ENCODE measurements at regions not wholly inside any gene's neighbourhood (a gene's known extent, or its start where the extent isn't known, plus 50 kb on each side); places are given as distances from the start of the nearest gene placed in this dataset.
"Not testable (repeated sequence)": the region's sequence is repeated elsewhere in the genome, so short reads cannot be mapped to it uniquely, and the experiment has no call there.

- H3K4me3 Mint-ChIP-seq: no peak overlapping the region
- H3K27ac Mint-ChIP-seq: no peak overlapping the region
- no peaks in the 10 kb centered on the region for H3K36me3 Mint-ChIP-seq (ENCODE audit: low read depth)
- peaks cover 3% of the 10 kb centered on the region for H3K27me3 Mint-ChIP-seq (ENCODE audit: low read depth)
- DNase-seq (ENCODE audit: low spot score): no peak
- H3K4me1 Mint-ChIP-seq (ENCODE audit: low read depth): no peaks in the 10 kb centered on the region
- H3K9me3 Mint-ChIP-seq: no peaks in the 10 kb centered on the region
Measured at GRCh38 chr5:67844924-67845323, 370.6 kb upstream of the PIK3R1 start.

GRCh38 chr5:67842806-67843205 lies 372.8 kb upstream of the PIK3R1 start:
- no peaks in the 10 kb centered on the region for H3K9me3 Mint-ChIP-seq
- H3K27me3 Mint-ChIP-seq (ENCODE audit: low read depth): peaks cover 3% of the 10 kb centered on the region
- H3K36me3 Mint-ChIP-seq (ENCODE audit: low read depth): no peaks in the 10 kb centered on the region
- DNase-seq (ENCODE audit: low spot score): no peak
- no peak overlapping the region for H3K27ac Mint-ChIP-seq
- no peaks in the 10 kb centered on the region for H3K4me1 Mint-ChIP-seq (ENCODE audit: low read depth)
- H3K4me3 Mint-ChIP-seq: no peak overlapping the region

GRCh38 chr5:67837225-67837624 lies 378.3 kb upstream of the PIK3R1 start:
- H3K27ac Mint-ChIP-seq; H3K9me3 Mint-ChIP-seq; H3K4me1 Mint-ChIP-seq (ENCODE audit: low read depth); H3K4me3 Mint-ChIP-seq; H3K36me3 Mint-ChIP-seq (ENCODE audit: low read depth); DNase-seq (ENCODE audit: low spot score); H3K27me3 Mint-ChIP-seq (ENCODE audit: low read depth): not testable (repeated sequence)

- not testable (repeated sequence) for DNase-seq (ENCODE audit: low spot score); H3K4me3 Mint-ChIP-seq; H3K9me3 Mint-ChIP-seq; H3K36me3 Mint-ChIP-seq (ENCODE audit: low read depth); H3K27me3 Mint-ChIP-seq (ENCODE audit: low read depth); H3K27ac Mint-ChIP-seq; H3K4me1 Mint-ChIP-seq (ENCODE audit: low read depth)
Measured at GRCh38 chr5:67836496-67836895, 379.1 kb upstream of the PIK3R1 start.

GRCh38 chr5:67831048-67831447 lies 384.5 kb upstream of the PIK3R1 start:
- H3K4me1 Mint-ChIP-seq (ENCODE audit: low read depth): no peaks in the 10 kb centered on the region

GRCh38 chr5:67827541-67827940 lies 388.0 kb upstream of the PIK3R1 start:
- no peaks in the 10 kb centered on the region for H3K36me3 Mint-ChIP-seq (ENCODE audit: low read depth)
- DNase-seq (ENCODE audit: low spot score): no peak
- H3K4me3 Mint-ChIP-seq: no peak overlapping the region
- no peaks in the 10 kb centered on the region for H3K27me3 Mint-ChIP-seq (ENCODE audit: low read depth)
- peaks cover 4% of the 10 kb centered on the region for H3K9me3 Mint-ChIP-seq
- H3K4me1 Mint-ChIP-seq (ENCODE audit: low read depth): no peaks in the 10 kb centered on the region
- no peak overlapping the region for H3K27ac Mint-ChIP-seq

More at GRCh38 chr5:67831048-67831447, 384.5 kb upstream of the PIK3R1 start:
- no peak overlapping the region for H3K27ac Mint-ChIP-seq
- H3K9me3 Mint-ChIP-seq: no peaks in the 10 kb centered on the region
- H3K27me3 Mint-ChIP-seq (ENCODE audit: low read depth): no peaks in the 10 kb centered on the region
- H3K4me3 Mint-ChIP-seq: no peak overlapping the region
- H3K36me3 Mint-ChIP-seq (ENCODE audit: low read depth): no peaks in the 10 kb centered on the region
- no peak for DNase-seq (ENCODE audit: low spot score)

- Mint-ChIP-seq H3K36me3 (ENCODE audit: low read depth) (no peaks in the 10 kb centered on the region), H3K27me3 (ENCODE audit: low read depth) (no peaks in the 10 kb centered on the region), H3K4me3 (no peak overlapping the region), H3K9me3 (peaks cover 4% of the 10 kb centered on the region), H3K4me1 (ENCODE audit: low read depth) (no peaks in the 10 kb centered on the region), H3K27ac (no peak overlapping the region)
- no peak for DNase-seq (ENCODE audit: low spot score)
Measured at GRCh38 chr5:67824852-67825251, 390.7 kb upstream of the PIK3R1 start.

- Mint-ChIP-seq H3K9me3 (no peaks in the 10 kb centered on the region), H3K4me1 (ENCODE audit: low read depth) (peaks cover 6% of the 10 kb centered on the region), H3K4me3 (no peak overlapping the region), H3K27ac (no peak overlapping the region), H3K36me3 (ENCODE audit: low read depth) (no peaks in the 10 kb centered on the region), H3K27me3 (ENCODE audit: low read depth) (no peaks in the 10 kb centered on the region)
- DNase-seq (ENCODE audit: low spot score): no peak
Measured at GRCh38 chr5:67817652-67818051, 397.9 kb upstream of the PIK3R1 start.

- no peaks in the 10 kb centered on the region for H3K9me3 Mint-ChIP-seq
- DNase-seq (ENCODE audit: low spot score): no peak
- no peak overlapping the region for H3K27ac Mint-ChIP-seq
- no peaks in the 10 kb centered on the region for H3K36me3 Mint-ChIP-seq (ENCODE audit: low read depth)
- peaks cover 6% of the 10 kb centered on the region for H3K4me1 Mint-ChIP-seq (ENCODE audit: low read depth)
- H3K4me3 Mint-ChIP-seq: no peak overlapping the region
- H3K27me3 Mint-ChIP-seq (ENCODE audit: low read depth): no peaks in the 10 kb centered on the region
Measured at GRCh38 chr5:67816456-67816855, 399.1 kb upstream of the PIK3R1 start.

- H3K4me1 Mint-ChIP-seq (ENCODE audit: low read depth): peaks cover 6% of the 10 kb centered on the region
- no peaks in the 10 kb centered on the region for H3K9me3 Mint-ChIP-seq
- H3K27me3 Mint-ChIP-seq (ENCODE audit: low read depth): no peaks in the 10 kb centered on the region
- H3K27ac Mint-ChIP-seq: no peak overlapping the region
- no peak overlapping the region for H3K4me3 Mint-ChIP-seq
- H3K36me3 Mint-ChIP-seq (ENCODE audit: low read depth): no peaks in the 10 kb centered on the region
- no peak for DNase-seq (ENCODE audit: low spot score)
Measured at GRCh38 chr5:67815455-67816391, 399.8 kb upstream of the PIK3R1 start.

- Mint-ChIP-seq H3K4me3 (no peak overlapping the region), H3K27me3 (ENCODE audit: low read depth) (no peaks in the 10 kb centered on the region), H3K9me3 (no peaks in the 10 kb centered on the region), H3K27ac (no peak overlapping the region), H3K36me3 (ENCODE audit: low read depth) (no peaks in the 10 kb centered on the region), H3K4me1 (ENCODE audit: low read depth) (peaks cover 6% of the 10 kb centered on the region)
- DNase-seq (ENCODE audit: low spot score): no peak
Measured at GRCh38 chr5:67814569-67815311, 400.8 kb upstream of the PIK3R1 start.

GRCh38 chr5:67813877-67814539 lies 401.5 kb upstream of the PIK3R1 start:
- Mint-ChIP-seq H3K27me3 (ENCODE audit: low read depth) (no peaks in the 10 kb centered on the region), H3K9me3 (no peaks in the 10 kb centered on the region), H3K27ac (no peak overlapping the region), H3K4me1 (ENCODE audit: low read depth) (peaks cover 6% of the 10 kb centered on the region), H3K4me3 (no peak overlapping the region), H3K36me3 (ENCODE audit: low read depth) (no peaks in the 10 kb centered on the region)
- DNase-seq (ENCODE audit: low spot score): no peak

GRCh38 chr5:67809589-67809988 lies 406.0 kb upstream of the PIK3R1 start:
- no peak overlapping the region for H3K27ac Mint-ChIP-seq
- H3K27me3 Mint-ChIP-seq (ENCODE audit: low read depth): no peaks in the 10 kb centered on the region
- H3K9me3 Mint-ChIP-seq: no peaks in the 10 kb centered on the region
- peaks cover 3% of the 10 kb centered on the region for H3K4me1 Mint-ChIP-seq (ENCODE audit: low read depth)
- H3K4me3 Mint-ChIP-seq: no peak overlapping the region
- no peak for DNase-seq (ENCODE audit: low spot score)
- H3K36me3 Mint-ChIP-seq (ENCODE audit: low read depth): no peaks in the 10 kb centered on the region

GRCh38 chr5:67808340-67808739 lies 407.2 kb upstream of the PIK3R1 start:
- Mint-ChIP-seq H3K27me3 (ENCODE audit: low read depth) (no peaks in the 10 kb centered on the region), H3K4me1 (ENCODE audit: low read depth) (no peaks in the 10 kb centered on the region), H3K27ac (no peak overlapping the region), H3K36me3 (ENCODE audit: low read depth) (no peaks in the 10 kb centered on the region), H3K4me3 (no peak overlapping the region), H3K9me3 (no peaks in the 10 kb centered on the region)
- DNase-seq (ENCODE audit: low spot score): no peak

All from T-helper 2 cell treated with Interferon-gamma antibody and Interleukin-4, amounts not matched to agents 5 μg/mL and 100 μg/mL, for 36 hours (primary cell).